SK-N-SH (cell line): ENCODE measurements at regions not wholly inside any gene's neighbourhood (a gene's known extent, or its start where the extent isn't known, plus 50 kb on each side); places are given as distances from the start of the nearest gene placed in this dataset.
A peak's percentile ranks its signal among the peaks of the same experiment; 100 is the strongest.

Source experiments
- CTCF ChIA-PET: fragments of 300-600, 350-600 bp; formaldehyde crosslinking; extraction: SDS; loops from one replicate; lab custom pipeline; 2021; lab: Yijun Ruan, JAX
- POLR2A ChIA-PET: fragments of 350-600 bp; sonication (Branson Sonifier 250); formaldehyde crosslinking; extraction: SDS; loops from one replicate; lab custom pipeline; 2020; ENCODE audit warnings: antibody characterized with exemption, inconsistent platforms; lab: Yijun Ruan, JAX
- DNase-seq: peaks from one replicate; pipeline ENCODE4 v3.0.0; 2012
- H2AFZ ChIP-seq: fragments of 200-600 bp; sonication (generic); 2 replicates; pipeline ENCODE4 v1.8.1; 2016; ENCODE audit warnings: antibody characterized with exemption, mild to moderate bottlenecking, low read depth
- H3F3A ChIP-seq: fragments of 200-600 bp; sonication (generic); replicated peaks from 2 replicates; pipeline ENCODE3; 2016; ENCODE audit warnings: antibody characterized with exemption, mild to moderate bottlenecking; ENCODE audit not compliant: insufficient read depth
- H3K27ac ChIP-seq, 2 experiments: fragments of 200-500 bp in 1 of 2; fragments of 200-600 bp in 1 of 2; sonication (Bioruptor generic) in 1 of 2; sonication (generic), shearing (Covaris generic) in 1 of 2; 2 replicates each; pipeline versions ENCODE4 v1.5.1 to v1.6.1; 2014 to 2016; ENCODE audit warnings: low read depth in 2 of 2, inconsistent platforms in 1 of 2, low read length in 1 of 2, mild to moderate bottlenecking in 1 of 2, mixed read lengths in 1 of 2
- H3K27me3 ChIP-seq: fragments of 200-600 bp; sonication (generic), shearing (Covaris generic); 2 replicates; pipeline ENCODE4 v1.6.1; 2016; ENCODE audit warnings: mixed run types; ENCODE audit not compliant: insufficient read depth
- H3K36me3 ChIP-seq, 2 experiments: fragments of 200-500 bp in 1 of 2; fragments of 200-600 bp in 1 of 2; sonication (Bioruptor generic) in 1 of 2; sonication (generic) in 1 of 2; replicated peaks in 1 of 2; 2 replicates each; pipeline versions ENCODE3 to v1.5.1; 2014 to 2016; ENCODE audit warnings: low read length in 1 of 2, mild to moderate bottlenecking in 1 of 2; ENCODE audit not compliant: insufficient read depth in 2 of 2, control insufficient read depth in 1 of 2
- H3K4me1 ChIP-seq, 2 experiments: fragments of 200-500 bp in 1 of 2; fragments of 200-600 bp in 1 of 2; sonication (Bioruptor generic) in 1 of 2; sonication (generic), shearing (Covaris generic) in 1 of 2; 2 replicates each; pipeline versions ENCODE4 v1.5.1 to v1.6.1; 2014 to 2016; ENCODE audit warnings: low read depth in 1 of 2, low read length in 1 of 2, mixed run types in 1 of 2; ENCODE audit not compliant: insufficient read depth in 2 of 2, control insufficient read depth in 1 of 2
- H3K4me2 ChIP-seq: fragments of 200-600 bp; sonication (generic), shearing (Covaris generic); 2 replicates; pipeline ENCODE4 v1.6.1; 2017; ENCODE audit warnings: mixed run types
- H3K4me3 ChIP-seq, 2 experiments: fragments of 200-500 bp in 1 of 2; fragments of 200-600 bp in 1 of 2; sonication (Bioruptor generic) in 1 of 2; sonication (generic), shearing (Covaris generic) in 1 of 2; 2 replicates each; pipeline versions ENCODE4 v1.5.1 to v1.8.1; 2014 to 2016; ENCODE audit warnings: low read depth in 2 of 2, inconsistent platforms in 1 of 2, low read length in 1 of 2, mild to moderate bottlenecking in 1 of 2, mixed read lengths in 1 of 2, moderate library complexity in 1 of 2
- H3K79me2 ChIP-seq: fragments of 200-600 bp; sonication (generic); 2 replicates; pipeline ENCODE4 v1.8.1; 2017; ENCODE audit warnings: mild to moderate bottlenecking; ENCODE audit not compliant: insufficient read depth
- H3K9ac ChIP-seq: fragments of 200-600 bp; sonication (generic); 2 replicates; pipeline ENCODE4 v1.6.1; 2017; ENCODE audit warnings: mixed run types
- H3K9me2 ChIP-seq: fragments of 200-600 bp; sonication (generic); 2 replicates; pipeline ENCODE4 v1.6.1; 2017; ENCODE audit warnings: mixed run types
- H3K9me3 ChIP-seq: fragments of 200-600 bp; sonication (generic); 2 replicates; pipeline ENCODE4 v1.6.1; 2017; ENCODE audit warnings: mixed run types, mild to moderate bottlenecking, moderate library complexity
- H4K20me1 ChIP-seq: fragments of 200-600 bp; sonication (generic); 2 replicates; pipeline ENCODE4 v1.6.1; 2017; ENCODE audit warnings: mild to moderate bottlenecking, mixed run types; ENCODE audit not compliant: insufficient read depth
- CHD2 ChIP-seq: fragments of 150-350 bp; IDR thresholded peaks from 2 replicates; pipeline ENCODE4 v1.6.1; 2018; ENCODE audit warnings: low read length; ENCODE audit not compliant: partially characterized antibody
- GABPA ChIP-seq: IDR thresholded peaks from 2 replicates; pipeline ENCODE4 v1.4.0; 2012; ENCODE audit warnings: low read depth, mild to moderate bottlenecking
- GATA2 ChIP-seq: sonication (generic); formaldehyde crosslinking; IDR thresholded peaks from 2 replicates; pipeline ENCODE4 v1.5.0; 2020; ENCODE audit warnings: mild to moderate bottlenecking, missing genetic modification reagents
- MXI1 ChIP-seq: IDR thresholded peaks from 2 replicates; pipeline ENCODE4 v1.6.1; 2012; ENCODE audit warnings: mild to moderate bottlenecking, low read depth, low read length, improper control_type of control experiment
- POLR2AphosphoS5 ChIP-seq: IDR thresholded peaks from 2 replicates; pipeline ENCODE4 v1.6.1; 2012; ENCODE audit warnings: low read depth, low read length
- RCOR1 ChIP-seq: fragments of 150-350 bp; IDR thresholded peaks from 2 replicates; pipeline ENCODE4 v1.6.1; 2017; ENCODE audit warnings: antibody characterized with exemption, low read length
- RXRA ChIP-seq: IDR thresholded peaks from 2 replicates; pipeline ENCODE4 v1.4.0; 2012; ENCODE audit warnings: low read depth, mild to moderate bottlenecking, borderline replicate concordance
- SIN3A ChIP-seq: IDR thresholded peaks from 2 replicates; pipeline ENCODE4 v1.6.1; 2012; ENCODE audit warnings: low read depth, mild to moderate bottlenecking, low read length, moderate library complexity, borderline replicate concordance
- USF1 ChIP-seq: IDR thresholded peaks from 2 replicates; pipeline ENCODE4 v1.4.0; 2012; ENCODE audit warnings: low read depth, borderline replicate concordance
- WGBS: methylation state at CpG from one replicate; pipeline ENCODE4 v1.1.6; 2017; ENCODE audit warnings: low lambda C conversion rate; 5-methylcytosine and 5-hydroxymethylcytosine counted together
- TF ChIP-seq, protein P1 (sequence below): fragments of 150-350 bp; IDR thresholded peaks from 2 replicates; pipeline ENCODE4 v1.6.1; 2017; ENCODE audit warnings: antibody characterized with exemption, low read length, low read depth, borderline replicate concordance
- TF ChIP-seq, protein P2 (sequence below): fragments of 200-600 bp; sonication (generic); IDR thresholded peaks from 2 replicates; pipeline ENCODE4 v1.6.1; 2017; ENCODE audit warnings: antibody characterized with exemption, mild to moderate bottlenecking, moderate library complexity

GRCh38 chr11:122178795-122179194 lies 62.8 kb upstream of the BLID start (continued):
- no peak for TF ChIP-seq RXRA
- no peak for TF ChIP-seq RCOR1
- TF ChIP-seq, all 33 proteins: peak for 0

DNA sequence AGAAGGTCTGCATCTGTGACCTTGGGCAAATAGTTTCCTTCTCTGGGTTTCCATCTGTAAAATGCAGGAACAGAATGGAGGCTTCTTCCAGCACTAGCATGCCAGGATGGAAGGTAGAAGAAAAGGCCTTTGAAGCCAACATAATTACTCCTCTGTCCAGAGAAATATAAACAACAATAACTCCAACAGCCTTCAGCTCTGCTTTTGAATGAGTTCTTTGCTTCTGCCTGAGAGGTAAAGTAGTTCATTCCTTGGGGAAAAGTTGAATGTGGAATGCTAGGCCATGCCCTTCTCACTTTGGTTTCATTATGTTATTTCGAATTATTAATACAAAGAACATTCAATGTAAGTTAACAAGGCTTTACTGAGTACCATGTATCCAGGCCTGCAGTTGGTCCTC lies 61.2 kb upstream of the BLID start:
- Histone ChIP-seq H3K9me2 (no peaks in the 10 kb centered on the region), H3K27me3 (no peaks in the 10 kb centered on the region), H3K36me3 (peaks cover 3 to 63% of the 10 kb centered on the region in 2 experiments), H3F3A (peaks cover 76% of the 10 kb centered on the region), H3K4me3 (peak overlapping the region; percentile 56 to 70; a peak in 3 of 4 replicates), H2AFZ (no peak overlapping the region), H3K9ac (peak overlapping the region; percentile 90), H4K20me1 (peaks cover 20% of the 10 kb centered on the region), H3K4me1 (peaks cover 2 to 19% of the 10 kb centered on the region in 2 experiments; a peak in 3 of 4 replicates), H3K27ac (peak overlapping the region; percentile 53 to 96), H3K4me2 (peak overlapping the region; percentile 72), H3K9me3 (no peaks in the 10 kb centered on the region), H3K79me2 (peaks cover 96% of the 10 kb centered on the region)
- 48% methylated on average over 1 of the region's 1 CpG for WGBS
- ChIA-PET POLR2A (no interaction called here), CTCF (no interaction called here)
- TF ChIP-seq USF1 (no peak), POLR2AphosphoS5 (peak; percentile 21; the same call in 1 of the 2 replicates), GABPA (no peak), RXRA (no peak), MXI1 (no peak), SIN3A (no peak), GATA2 (no peak)
- TF ChIP-seq, protein P1, sequence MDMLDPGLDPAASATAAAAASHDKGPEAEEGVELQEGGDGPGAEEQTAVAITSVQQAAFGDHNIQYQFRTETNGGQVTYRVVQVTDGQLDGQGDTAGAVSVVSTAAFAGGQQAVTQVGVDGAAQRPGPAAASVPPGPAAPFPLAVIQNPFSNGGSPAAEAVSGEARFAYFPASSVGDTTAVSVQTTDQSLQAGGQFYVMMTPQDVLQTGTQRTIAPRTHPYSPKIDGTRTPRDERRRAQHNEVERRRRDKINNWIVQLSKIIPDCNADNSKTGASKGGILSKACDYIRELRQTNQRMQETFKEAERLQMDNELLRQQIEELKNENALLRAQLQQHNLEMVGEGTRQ, result no peak
- TF ChIP-seq, protein P2, sequence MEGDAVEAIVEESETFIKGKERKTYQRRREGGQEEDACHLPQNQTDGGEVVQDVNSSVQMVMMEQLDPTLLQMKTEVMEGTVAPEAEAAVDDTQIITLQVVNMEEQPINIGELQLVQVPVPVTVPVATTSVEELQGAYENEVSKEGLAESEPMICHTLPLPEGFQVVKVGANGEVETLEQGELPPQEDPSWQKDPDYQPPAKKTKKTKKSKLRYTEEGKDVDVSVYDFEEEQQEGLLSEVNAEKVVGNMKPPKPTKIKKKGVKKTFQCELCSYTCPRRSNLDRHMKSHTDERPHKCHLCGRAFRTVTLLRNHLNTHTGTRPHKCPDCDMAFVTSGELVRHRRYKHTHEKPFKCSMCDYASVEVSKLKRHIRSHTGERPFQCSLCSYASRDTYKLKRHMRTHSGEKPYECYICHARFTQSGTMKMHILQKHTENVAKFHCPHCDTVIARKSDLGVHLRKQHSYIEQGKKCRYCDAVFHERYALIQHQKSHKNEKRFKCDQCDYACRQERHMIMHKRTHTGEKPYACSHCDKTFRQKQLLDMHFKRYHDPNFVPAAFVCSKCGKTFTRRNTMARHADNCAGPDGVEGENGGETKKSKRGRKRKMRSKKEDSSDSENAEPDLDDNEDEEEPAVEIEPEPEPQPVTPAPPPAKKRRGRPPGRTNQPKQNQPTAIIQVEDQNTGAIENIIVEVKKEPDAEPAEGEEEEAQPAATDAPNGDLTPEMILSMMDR, result no peak
- no peak for DNase-seq

DNA sequence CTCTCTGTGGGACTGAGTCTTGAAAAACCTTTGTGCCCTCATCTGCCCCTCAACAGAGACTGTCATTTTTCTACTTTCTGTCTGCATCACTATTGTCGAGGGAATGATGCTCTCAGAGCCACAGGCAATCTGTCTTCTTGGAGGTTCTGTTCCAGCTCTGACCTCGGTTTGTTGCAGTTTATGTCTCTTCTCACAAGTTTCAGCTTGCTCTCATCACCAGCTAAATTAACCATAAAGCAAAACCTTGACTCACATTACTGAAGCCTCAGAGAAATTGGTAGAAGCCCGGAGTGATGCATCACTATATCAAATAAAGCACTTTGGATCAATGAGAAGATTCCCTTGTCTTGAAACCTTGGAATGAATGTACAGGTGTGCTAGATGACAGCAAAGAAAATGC lies 60.6 kb upstream of the BLID start:
- no peak for DNase-seq
- H3K27ac ChIP-seq, result peak overlapping the region in 1 of 2 experiments; percentile 96; a peak in 2 of 4 replicates
- H3K4me3 ChIP-seq, result peak overlapping the region; percentile 6 to 70; a peak in 3 of 4 replicates
- H3K9ac ChIP-seq, result peak overlapping the region; percentile 90
- H3K9me3 ChIP-seq, result no peaks in the 10 kb centered on the region
- peaks cover 96% of the 10 kb centered on the region for H3K79me2 ChIP-seq
- CTCF ChIA-PET, result no interaction called here
- H3K4me2 ChIP-seq, result peak overlapping the region; percentile 72
- peaks cover 3 to 64% of the 10 kb centered on the region in 2 experiments for H3K36me3 ChIP-seq
- H3K4me1 ChIP-seq, result peaks cover 2 to 13% of the 10 kb centered on the region in 2 experiments; a peak in 3 of 4 replicates
- H4K20me1 ChIP-seq, result peaks cover 22% of the 10 kb centered on the region
- TF ChIP-seq CHD2, result no peak
- WGBS, result 96% methylated on average over 3 of the region's 3 CpGs
- H2AFZ ChIP-seq, result no peak overlapping the region
- H3K27me3 ChIP-seq, result no peaks in the 10 kb centered on the region
- peaks cover 72% of the 10 kb centered on the region for H3F3A ChIP-seq
- H3K9me2 ChIP-seq, result no peaks in the 10 kb centered on the region
- POLR2A ChIA-PET, result no interaction called here
